ENCODE measurements at regions not wholly inside any gene's neighbourhood (a gene's known extent, or its start where the extent isn't known, plus 50 kb on each side); places are given as distances from the start of the nearest gene placed in this dataset.

DNA sequence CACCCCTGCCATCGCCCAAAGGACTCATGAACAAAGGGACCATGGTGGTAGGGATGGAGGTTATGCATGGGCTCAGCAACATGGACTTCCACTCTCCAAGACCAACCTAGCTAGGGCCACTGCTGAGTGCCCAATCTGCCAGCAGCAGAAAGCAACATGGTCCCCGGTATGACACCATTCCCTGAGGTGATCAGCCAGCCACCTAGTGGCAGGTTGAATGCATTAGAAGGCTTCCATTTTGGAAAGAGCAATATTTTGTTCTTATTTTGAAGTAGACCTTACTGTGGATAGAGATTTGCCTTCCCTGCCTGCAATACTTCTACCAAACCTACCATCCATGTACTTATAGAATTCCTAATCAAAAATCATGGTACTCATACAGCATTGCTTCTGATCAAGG lies 99.8 kb downstream of the METTL4 start:
- no peak for DNase-seq

DNA sequence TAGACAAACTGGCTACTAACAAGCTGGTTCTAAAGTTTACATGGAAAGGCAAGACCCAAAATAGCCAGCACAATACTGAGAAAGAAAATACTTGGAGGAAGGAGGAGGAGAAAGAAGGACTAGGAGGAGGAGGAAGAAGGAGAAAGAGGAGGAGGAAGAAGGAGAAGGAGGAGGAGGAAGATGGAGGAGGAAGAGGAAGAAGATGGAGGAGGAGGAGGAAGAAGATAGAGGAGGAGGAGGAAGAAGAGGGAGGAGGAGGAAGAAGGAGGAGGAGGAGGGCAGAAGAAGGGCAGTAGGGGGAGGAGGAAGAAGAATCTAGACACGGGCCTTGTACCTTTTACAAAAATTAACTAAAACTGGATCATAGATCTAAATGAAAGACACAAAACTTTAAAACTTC lies 92.6 kb downstream of the METTL4 start:
- DNase-seq: no peak

DNA sequence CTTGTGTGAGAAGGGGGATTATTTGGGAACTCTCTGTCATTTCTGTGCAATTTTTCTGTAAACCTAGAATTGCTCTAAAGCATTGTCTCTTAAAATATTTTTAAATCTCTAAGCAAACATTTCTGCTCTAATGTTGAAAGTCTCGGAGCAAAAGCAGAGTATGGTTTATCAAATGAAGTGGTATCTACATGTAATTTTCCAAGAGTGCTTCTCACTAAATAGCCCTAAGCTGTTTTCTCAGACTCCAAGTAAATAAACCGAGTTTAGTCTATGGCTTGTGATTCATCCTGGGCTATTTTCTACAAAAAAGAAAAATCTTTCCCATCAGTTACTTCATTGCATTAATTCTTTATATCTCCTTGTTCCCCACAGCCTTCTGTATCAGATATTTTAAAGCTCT lies 90.8 kb downstream of the METTL4 start:
- DNase-seq: no peak

DNA sequence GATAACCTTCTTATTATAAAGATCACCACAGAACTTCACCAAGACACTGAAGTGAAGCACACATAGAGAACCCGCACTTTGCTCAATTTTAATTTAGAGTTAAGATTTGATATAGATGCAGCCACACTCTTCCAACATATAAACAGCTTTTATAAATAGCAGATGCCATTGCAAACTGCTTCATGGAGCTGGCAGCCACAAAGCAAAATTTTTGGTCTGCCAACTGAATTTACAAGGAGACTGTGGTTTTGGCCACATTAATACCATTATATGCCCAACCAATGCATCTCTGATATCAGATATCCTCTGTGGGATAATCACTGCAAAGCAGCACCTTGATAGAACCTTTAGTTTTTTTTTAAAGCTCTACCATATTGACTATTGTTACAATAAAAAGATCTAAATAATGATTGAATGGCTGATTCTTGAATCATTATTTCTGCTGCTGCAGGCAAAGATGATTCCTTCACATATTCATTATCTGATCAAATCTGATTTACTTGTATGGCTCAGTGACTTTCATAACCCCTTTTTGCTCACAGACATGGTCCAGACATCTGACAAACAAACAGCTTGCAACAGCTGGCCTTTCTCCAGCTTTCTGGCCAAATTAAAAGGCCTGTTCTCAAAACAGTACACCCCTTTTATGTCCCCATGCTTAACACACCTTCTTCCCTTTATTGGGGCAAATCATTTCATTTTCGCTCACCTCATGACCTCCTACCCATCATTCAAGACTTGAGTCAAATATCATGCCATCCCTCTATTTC lies 88.4 kb downstream of the METTL4 start:
- DNase-seq: no peak

DNA sequence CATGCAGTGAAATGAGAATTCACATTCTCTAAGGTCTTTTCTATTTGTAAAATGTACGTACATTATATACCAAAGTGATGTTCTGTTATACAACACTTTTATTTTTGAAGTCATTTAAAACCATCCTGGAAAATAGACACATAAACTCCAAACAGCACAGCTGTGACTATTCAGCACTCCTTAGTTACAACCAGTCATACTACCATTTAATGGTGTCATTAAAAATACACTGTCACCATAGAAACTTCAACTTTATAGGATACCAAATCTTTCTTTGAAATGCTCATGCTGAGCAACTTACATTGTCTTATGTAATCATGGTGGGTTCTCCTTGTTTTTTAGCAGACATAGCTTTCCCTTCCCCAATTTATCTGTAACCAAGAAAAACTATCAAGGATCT lies 85.3 kb downstream of the METTL4 start:
- no peak for DNase-seq

DNA sequence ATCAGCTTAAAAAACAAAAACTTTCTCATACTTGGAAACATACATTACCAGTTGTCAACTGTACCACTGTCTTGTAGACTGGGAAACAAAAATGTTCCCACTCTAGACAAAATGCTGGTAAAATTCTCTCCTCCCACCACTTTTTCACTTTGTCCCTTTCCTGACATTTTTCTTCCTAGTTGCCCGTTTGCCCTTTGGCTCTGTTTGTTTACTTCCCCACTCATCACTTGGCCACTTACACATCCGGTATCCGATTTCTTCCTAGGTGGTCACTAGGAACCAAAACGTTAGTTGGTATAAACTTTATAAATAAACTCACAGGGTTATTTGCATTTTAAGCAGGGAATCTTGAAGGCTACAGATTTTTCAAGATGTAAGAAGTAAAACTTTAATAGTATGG lies 84.9 kb downstream of the METTL4 start:
- DNase-seq: no peak

All from activated effector memory CD4-positive, alpha-beta T cell treated with Interleukin-2 at 50 U/mL for 16 hours (primary cell).